Fibroblast of skin of left biceps (primary cell): ENCODE measurements at regions not wholly inside any gene's neighbourhood (a gene's known extent, or its start where the extent isn't known, plus 50 kb on each side); places are given as distances from the start of the nearest gene placed in this dataset.

ENCODE experiments used
- DNase-seq, 2 experiments: peaks; one replicate each; pipeline ENCODE4 v3.0.0-alpha.2; 2013; ENCODE audit warnings: low read depth in 2 of 2

DNA sequence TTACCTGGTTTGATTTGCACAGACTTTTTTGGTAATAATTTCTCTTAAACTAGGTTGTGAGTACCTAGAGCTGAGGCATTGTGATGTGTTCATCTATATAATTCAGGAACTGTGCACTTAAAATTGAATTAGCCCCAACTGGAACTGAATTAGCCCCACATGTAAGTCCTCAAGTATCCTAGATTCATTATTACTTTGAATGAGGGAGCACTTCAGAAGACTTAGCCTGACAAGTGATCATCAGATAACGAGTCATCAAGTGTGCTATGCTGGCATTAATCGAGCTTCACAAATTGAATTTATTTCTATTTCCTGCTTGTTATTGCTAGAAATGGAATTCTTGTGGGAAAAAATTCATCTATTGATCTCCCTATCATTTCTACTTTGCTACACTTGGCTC is 323.4 kb upstream of the SEMA3D start:
- no peak for DNase-seq

DNA sequence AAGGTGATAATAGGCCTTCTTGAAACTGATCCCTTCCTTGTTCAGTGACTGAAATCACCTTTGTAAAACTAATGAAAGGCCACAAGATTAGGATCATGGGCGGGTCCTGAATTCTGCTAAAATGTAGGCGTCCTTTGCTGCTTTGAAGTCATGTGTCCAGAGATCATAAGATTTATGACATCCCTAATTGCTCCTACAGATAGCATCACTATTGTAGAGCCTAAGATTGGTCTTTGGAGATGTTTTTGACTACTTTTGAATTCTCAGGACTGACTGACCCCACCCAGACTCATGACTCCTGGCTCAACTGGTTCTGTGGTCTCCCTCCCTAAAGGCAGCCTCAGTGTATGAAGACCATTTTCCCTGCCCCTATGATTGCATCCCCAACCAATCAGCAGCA is 322.6 kb upstream of the SEMA3D start:
- DNase-seq, result no peak

DNA sequence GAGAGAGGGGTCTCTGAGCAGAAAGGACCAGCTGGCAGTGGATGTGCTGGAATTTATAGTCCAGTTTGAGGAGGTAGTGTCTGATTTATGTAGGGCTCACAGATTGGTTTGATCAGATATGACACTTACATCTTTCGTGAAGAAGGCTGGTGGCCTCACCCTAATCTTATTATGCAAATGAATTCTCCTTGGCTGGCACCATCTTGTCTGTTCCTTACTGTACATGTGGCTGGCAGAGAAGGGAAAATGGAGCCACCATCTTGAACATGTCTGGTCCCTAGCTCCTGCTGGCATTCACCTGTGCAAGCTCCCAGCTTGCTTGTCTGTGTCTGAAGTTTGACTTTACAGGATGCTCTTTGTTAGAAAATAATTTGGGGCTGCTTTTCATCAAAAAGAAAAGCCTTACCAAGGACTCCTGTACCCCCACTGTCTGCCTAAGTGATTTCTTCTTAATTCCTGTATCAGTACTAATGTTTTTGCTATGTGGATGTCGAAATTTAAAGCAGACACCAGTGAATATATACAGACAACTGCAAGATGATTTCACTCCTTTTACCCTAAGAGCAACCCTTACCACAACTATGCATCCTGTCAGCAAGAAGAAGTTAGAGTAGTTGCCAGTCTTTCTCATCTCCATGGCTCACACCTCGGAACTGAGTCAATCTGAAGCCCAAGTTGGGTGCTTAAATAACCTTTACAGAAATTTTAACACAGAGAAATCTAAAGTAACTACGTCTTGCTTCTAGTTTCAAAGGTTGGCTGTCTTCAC is 322.0 kb upstream of the SEMA3D start:
- peak; percentile 94 for DNase-seq

DNA sequence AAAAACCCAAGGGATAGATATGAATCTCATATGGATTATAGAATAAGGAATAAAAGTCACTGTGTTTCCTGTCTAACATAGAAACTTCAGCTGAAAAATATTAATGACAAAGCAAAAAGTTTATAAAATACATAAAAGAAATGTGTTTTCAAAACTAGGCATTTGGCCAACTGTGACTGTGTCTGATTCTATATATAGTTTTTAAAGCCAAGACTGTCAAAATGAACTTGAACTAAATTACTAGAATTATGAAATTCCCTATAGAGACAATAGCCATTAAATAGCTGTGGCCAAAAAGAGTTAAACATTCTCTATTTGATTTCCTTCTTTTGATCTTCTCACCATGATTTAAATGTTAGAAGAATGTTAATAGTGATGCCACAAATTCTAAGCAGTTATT is 311.2 kb upstream of the SEMA3D start:
- DNase-seq, result no peak

DNA sequence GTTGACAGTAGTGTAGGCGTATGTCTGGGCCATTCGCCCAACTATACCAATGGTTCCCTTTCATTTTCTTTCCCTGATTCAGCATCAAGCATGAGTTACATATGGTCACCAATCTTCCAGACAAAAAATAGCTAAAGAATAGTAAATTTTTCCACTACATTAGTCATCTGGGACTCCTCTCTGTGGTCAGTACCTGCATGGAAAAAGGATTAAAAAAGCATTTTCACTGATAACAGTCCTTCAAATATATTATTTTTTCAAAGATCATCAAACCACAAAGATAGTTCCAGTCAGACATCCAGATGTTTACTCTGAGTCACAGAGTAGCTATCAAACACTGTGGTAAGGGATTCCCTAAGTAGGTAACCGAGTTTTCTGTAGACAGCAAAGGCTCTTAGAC is 302.6 kb upstream of the SEMA3D start:
- DNase-seq, result peak; percentile 94

GRCh38 chr7:85488406-85488805 is 301.6 kb upstream of the SEMA3D start:
- DNase-seq, result no peak

- DNase-seq, result peak; percentile 92 to 93
Observed at GRCh38 chr7:85483177-85483576, 296.3 kb upstream of the SEMA3D start.

DNA sequence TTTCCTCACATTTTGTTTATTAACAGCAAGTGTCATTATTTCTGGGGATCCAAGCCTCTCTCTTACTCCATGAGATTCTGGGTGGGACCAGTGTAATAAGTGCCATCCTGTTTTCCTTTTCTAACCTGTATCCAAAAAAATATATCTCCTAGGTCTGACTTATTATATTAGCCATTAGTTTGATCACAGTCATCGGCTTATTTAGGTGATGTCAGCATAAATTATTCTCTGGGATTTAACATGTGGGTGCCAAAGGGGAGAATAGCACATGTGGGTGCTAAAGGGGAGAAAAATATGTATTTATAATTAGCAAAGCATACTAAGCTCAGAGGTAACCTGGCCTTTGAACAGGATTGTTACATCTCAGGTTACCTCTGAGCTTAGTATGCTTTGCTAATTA is 293.8 kb upstream of the SEMA3D start:
- no peak for DNase-seq

DNA sequence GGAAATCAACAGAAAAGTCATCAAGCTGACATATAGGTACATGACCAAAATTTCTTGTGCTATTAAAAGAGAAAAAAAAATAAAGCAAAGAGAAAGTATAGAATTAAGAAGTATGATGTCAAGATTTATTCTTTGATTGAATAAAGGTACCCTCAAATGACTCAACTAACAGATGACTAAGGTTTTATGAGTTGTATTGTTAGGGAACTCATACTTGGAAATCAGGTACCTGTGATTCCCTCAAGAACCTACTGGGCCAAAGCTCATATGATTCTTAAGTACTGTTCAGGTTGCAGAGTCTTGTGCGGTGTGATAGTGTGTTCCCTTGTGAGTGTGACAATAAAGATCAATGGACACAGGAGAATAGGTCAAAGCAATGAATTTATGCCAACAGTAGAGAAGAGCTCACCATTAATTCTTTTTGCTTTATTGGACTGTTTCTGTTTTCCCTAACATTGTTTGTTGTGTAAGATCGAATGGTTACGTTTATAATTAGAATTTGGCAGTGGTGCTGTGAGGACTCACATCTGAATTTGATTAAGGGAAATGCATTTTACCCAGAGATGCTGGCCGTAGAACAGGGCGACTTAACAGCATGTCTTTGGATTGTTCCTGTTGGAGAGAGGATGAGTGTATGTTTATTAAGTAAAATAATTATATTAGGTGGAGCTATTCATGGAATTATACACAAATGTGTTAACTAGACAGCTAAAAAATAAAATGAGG is 293.2 kb upstream of the SEMA3D start:
- peak; percentile 73 to 77 for DNase-seq

GRCh38 chr7:85478530-85478929 is 291.7 kb upstream of the SEMA3D start:
- DNase-seq, result no peak

- DNase-seq, result no peak
Observed at GRCh38 chr7:85475476-85475875, 288.6 kb upstream of the SEMA3D start.

DNA sequence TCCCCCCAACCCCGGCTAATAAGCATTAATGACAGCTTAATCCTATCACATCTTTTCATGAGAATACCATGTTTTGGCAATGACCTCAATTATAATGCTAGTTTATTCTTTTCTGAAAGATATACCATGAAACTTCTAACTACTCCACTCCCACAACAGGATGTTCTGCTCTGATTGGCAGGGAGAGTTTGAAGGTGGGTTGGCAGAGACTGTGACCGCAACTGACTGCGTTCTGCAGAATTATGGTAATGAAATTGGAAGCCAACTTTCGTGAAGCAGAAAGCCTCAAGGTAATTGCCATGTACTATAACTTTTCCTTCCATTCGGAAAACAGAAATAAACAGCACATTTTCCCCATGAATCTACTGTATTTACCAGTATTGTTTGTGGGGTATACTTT is 288.2 kb upstream of the SEMA3D start:
- no peak for DNase-seq

- peak; percentile 64 to 72 for DNase-seq
Observed at GRCh38 chr7:85474234-85474633, 287.4 kb upstream of the SEMA3D start.

DNA sequence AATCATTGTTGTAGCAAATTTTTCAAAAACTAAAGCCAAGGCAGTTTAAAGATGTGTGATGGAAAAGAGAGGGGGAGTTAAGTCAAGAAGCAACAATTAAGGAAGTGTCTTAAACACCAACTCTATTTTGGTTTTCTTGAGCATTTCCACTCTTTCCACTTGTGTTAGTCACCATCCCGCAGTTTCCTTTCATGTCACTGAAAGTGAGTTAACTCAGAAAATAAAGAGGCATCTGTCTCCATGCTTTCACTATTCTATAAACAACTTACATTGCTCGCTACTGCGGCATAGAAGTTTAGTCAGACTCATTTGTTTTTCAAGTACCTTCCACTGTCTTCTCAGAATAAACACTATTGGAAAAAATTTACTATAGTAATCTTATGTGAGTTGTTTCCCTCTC is 284.9 kb upstream of the SEMA3D start:
- no peak for DNase-seq

GRCh38 chr7:85471307-85471706 is 284.5 kb upstream of the SEMA3D start:
- DNase-seq, result no peak

- DNase-seq, result peak; percentile 55 to 76
Observed at GRCh38 chr7:85469446-85470010, 282.7 kb upstream of the SEMA3D start.

GRCh38 chr7:85464042-85464651 is 277.3 kb upstream of the SEMA3D start:
- no peak for DNase-seq

DNA sequence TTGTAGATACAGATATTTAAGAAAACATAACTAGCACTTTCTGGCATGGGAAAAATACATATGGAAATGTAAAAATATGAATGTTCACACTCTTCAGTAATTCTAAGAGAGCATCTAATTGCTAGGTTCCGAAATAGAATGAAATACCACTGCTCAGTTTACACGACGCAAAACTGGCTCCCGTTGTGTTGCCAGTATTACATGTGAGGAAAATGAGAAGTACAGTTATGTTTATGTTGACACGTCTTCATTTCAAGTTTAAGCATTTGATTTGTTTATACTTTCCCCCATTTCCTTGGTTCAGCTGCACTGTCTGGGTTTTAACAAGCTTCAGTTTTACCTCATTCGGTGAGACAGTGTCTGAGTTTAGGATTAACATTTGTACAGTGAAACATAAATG is 275.8 kb upstream of the SEMA3D start:
- DNase-seq, result no peak

- DNase-seq, result no peak
Observed at GRCh38 chr7:85457911-85458310, 271.1 kb upstream of the SEMA3D start.

DNA sequence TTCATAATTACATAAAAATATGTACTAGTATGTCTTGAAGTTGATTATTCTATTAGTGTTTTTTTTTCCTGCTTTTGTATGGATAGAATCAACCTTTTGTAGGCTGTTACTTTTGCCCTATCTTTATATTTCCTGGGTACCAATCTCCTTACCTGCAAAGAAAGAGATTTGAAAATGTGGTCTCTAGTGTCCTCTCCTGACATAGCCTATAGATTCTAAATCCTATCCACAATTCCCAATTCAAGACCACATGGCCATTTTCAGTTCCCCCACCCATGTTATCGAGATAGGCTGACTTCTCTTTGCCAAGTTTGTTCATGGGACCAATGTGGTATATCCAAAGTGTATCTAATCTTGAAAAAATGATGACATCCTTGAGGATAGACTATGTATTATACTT is 269.4 kb upstream of the SEMA3D start:
- DNase-seq, result no peak

DNA sequence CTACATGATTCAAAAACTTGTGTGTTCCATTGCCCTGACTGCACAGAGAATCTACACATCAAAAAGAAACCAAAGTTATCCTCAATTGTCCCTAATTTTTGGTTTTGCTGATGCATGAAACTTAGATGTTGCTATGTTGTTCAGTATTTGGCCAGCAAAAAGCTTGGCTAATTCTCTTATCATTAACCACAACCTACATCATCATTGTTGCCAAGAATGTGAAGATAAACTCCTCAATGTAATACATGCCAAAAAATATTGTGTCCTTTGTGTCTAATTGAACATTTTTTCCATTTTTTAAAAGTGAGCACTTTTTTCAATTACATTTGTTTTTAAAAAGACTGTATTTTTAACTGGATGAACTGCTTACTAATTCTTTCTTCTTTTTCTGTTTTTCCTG is 268.0 kb upstream of the SEMA3D start:
- DNase-seq, result peak; percentile 36 to 45

DNA sequence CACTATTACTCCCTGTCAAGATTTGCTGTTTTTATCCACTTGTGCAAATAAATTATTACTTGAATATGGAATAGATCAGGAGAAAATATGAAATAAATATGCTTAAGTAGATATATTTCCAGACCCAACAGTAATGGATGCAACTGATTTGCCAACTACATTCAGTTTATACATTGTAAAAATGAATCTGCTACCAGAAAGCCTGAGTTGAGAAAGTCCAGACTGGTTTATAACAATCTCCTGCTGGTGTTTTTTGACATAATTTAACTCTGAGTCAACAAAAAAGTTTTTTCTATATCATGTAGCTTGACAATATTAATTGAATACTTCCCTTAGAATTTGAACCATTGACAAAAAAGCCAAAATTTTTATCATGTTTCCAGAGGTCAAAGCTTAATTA is 265.8 kb upstream of the SEMA3D start:
- no peak for DNase-seq

GRCh38 chr7:85449478-85449877 is 262.6 kb upstream of the SEMA3D start:
- DNase-seq, result no peak
